ENCODE measurements at regions not wholly inside any gene's neighbourhood (a gene's known extent, or its start where the extent isn't known, plus 50 kb on each side); places are given as distances from the start of the nearest gene placed in this dataset.

DNA sequence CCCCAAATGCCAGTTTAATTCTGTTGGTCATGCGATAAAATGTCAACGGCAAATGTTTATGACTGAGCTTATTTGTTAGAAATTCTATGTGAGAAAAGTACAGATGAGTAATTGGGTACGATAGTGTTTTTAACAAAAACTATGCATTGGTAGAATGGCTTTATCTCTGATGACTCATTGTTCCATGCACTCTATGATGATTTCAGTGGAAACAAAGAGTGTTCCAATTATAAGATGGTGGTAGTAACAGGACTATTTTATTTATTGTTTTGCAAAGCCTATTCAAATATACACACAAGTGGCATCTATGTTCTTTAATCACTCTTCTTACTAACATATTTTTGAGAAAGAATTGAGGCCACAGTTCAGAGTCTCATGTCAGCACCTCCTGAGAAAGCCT lies 353.7 kb upstream of the IRX2 start:
- Histone ChIP-seq H3K27me3 (ENCODE audit: insufficient read depth, low read length) (no peaks in the 10 kb centered on the region), H3K9ac (ENCODE audit: low read length) (no peak overlapping the region), H2AFZ (ENCODE audit: low read depth, low read length, poor library complexity, severe bottlenecking) (no peak overlapping the region), H3K9me2 (ENCODE audit: insufficient read depth) (no peaks in the 10 kb centered on the region), H3K79me2 (ENCODE audit: insufficient read depth, low read length) (no peaks in the 10 kb centered on the region), H3K4me3 (replicated peaks in 1 of 2; ENCODE audit: low read depth in 1 of 2, low read length in 2 of 2) (no peak overlapping the region), H3K27ac (ENCODE audit: low read depth, low read length) (no peak overlapping the region), H3K36me3 (ENCODE audit: control insufficient read depth in 1 of 2, insufficient read depth in 2 of 2, low read length in 2 of 2) (no peaks in the 10 kb centered on the region), H3K9me3 (ENCODE audit: control insufficient read depth in 1 of 2, insufficient read depth in 1 of 2, low read depth in 1 of 2, low read length in 2 of 2) (peaks cover 3 to 14% of the 10 kb centered on the region in 2 experiments; a peak in 2 of 4 replicates), H3K4me2 (ENCODE audit: low read length) (no peak overlapping the region), H4K20me1 (ENCODE audit: insufficient read depth) (no peaks in the 10 kb centered on the region), H3K4me1 (ENCODE audit: control insufficient read depth in 1 of 2, insufficient read depth in 2 of 2, low read length in 2 of 2) (no peaks in the 10 kb centered on the region)
- intact Hi-C loops (cut with micrococcal nuclease), result no loop called here
- BruUV-seq (replicated peaks), result no TSS peak
- ChIA-PET RAD21 (ENCODE audit: low non-redundant PET in 1 of 2, low total read pairs in 2 of 2, uncharacterized antibody in 2 of 2, unreplicated experiment in 2 of 2) (no interaction called here), CTCF (no interaction called here), POLR2A (no interaction called here)
- no peak for ATAC-seq
- DNase-seq (ENCODE audit: low read depth, low spot score), result no peak
- no peak for TF ChIP-seq FOSL1 (IDR thresholded peaks at IDR 0.05; ENCODE audit: low read depth)
- TF ChIP-seq, protein P1, sequence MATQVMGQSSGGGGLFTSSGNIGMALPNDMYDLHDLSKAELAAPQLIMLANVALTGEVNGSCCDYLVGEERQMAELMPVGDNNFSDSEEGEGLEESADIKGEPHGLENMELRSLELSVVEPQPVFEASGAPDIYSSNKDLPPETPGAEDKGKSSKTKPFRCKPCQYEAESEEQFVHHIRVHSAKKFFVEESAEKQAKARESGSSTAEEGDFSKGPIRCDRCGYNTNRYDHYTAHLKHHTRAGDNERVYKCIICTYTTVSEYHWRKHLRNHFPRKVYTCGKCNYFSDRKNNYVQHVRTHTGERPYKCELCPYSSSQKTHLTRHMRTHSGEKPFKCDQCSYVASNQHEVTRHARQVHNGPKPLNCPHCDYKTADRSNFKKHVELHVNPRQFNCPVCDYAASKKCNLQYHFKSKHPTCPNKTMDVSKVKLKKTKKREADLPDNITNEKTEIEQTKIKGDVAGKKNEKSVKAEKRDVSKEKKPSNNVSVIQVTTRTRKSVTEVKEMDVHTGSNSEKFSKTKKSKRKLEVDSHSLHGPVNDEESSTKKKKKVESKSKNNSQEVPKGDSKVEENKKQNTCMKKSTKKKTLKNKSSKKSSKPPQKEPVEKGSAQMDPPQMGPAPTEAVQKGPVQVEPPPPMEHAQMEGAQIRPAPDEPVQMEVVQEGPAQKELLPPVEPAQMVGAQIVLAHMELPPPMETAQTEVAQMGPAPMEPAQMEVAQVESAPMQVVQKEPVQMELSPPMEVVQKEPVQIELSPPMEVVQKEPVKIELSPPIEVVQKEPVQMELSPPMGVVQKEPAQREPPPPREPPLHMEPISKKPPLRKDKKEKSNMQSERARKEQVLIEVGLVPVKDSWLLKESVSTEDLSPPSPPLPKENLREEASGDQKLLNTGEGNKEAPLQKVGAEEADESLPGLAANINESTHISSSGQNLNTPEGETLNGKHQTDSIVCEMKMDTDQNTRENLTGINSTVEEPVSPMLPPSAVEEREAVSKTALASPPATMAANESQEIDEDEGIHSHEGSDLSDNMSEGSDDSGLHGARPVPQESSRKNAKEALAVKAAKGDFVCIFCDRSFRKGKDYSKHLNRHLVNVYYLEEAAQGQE (IDR thresholded peaks at IDR 0.05; ENCODE audit: low read depth), result no peak
- TF ChIP-seq EZH2phosphoT487 (IDR thresholded peaks at IDR 0.05; ENCODE audit: borderline replicate concordance), result no peak
- TF ChIP-seq JUND (IDR thresholded peaks at IDR 0.05), result no peak
- TF ChIP-seq, protein P2, sequence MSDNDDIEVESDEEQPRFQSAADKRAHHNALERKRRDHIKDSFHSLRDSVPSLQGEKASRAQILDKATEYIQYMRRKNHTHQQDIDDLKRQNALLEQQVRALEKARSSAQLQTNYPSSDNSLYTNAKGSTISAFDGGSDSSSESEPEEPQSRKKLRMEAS (IDR thresholded peaks at IDR 0.05), result no peak
- no peak for TF ChIP-seq CEBPB (IDR thresholded peaks at IDR 0.05; ENCODE audit: low read depth)
- TF ChIP-seq POLR2A (IDR thresholded peaks at IDR 0.05; ENCODE audit: borderline replicate concordance, extremely low read depth, insufficient read depth, insufficient read length), result no peak
- no peak for TF ChIP-seq SRF (IDR thresholded peaks at IDR 0.05; ENCODE audit: low read depth)
- TF ChIP-seq ELF1 (IDR thresholded peaks at IDR 0.05; ENCODE audit: borderline replicate concordance, low read depth), result no peak
- TF ChIP-seq RAD21 (IDR thresholded peaks at IDR 0.05; ENCODE audit: low read depth), result no peak
- TF ChIP-seq, protein P3, sequence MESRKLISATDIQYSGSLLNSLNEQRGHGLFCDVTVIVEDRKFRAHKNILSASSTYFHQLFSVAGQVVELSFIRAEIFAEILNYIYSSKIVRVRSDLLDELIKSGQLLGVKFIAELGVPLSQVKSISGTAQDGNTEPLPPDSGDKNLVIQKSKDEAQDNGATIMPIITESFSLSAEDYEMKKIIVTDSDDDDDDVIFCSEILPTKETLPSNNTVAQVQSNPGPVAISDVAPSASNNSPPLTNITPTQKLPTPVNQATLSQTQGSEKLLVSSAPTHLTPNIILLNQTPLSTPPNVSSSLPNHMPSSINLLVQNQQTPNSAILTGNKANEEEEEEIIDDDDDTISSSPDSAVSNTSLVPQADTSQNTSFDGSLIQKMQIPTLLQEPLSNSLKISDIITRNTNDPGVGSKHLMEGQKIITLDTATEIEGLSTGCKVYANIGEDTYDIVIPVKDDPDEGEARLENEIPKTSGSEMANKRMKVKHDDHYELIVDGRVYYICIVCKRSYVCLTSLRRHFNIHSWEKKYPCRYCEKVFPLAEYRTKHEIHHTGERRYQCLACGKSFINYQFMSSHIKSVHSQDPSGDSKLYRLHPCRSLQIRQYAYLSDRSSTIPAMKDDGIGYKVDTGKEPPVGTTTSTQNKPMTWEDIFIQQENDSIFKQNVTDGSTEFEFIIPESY (IDR thresholded peaks at IDR 0.05; ENCODE audit: extremely low read depth, insufficient replicate concordance, low read length), result no peak
- TF ChIP-seq SP1 (IDR thresholded peaks at IDR 0.05; ENCODE audit: low read depth), result no peak
- TF ChIP-seq ZFX (IDR thresholded peaks at IDR 0.05), result no peak
- TF ChIP-seq TCF7L2 (IDR thresholded peaks at IDR 0.05; ENCODE audit: borderline replicate concordance, extremely low read depth, insufficient read depth, insufficient read length), result no peak
- TF ChIP-seq, protein P4, sequence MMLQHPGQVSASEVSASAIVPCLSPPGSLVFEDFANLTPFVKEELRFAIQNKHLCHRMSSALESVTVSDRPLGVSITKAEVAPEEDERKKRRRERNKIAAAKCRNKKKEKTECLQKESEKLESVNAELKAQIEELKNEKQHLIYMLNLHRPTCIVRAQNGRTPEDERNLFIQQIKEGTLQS (IDR thresholded peaks at IDR 0.05), result no peak
- no peak for TF ChIP-seq EGR1 (IDR thresholded peaks at IDR 0.05; ENCODE audit: low read depth)
- TF ChIP-seq ZNF274 (IDR thresholded peaks at IDR 0.05; ENCODE audit: low read depth, low read length), result no peak
- TF ChIP-seq YY1 (IDR thresholded peaks at IDR 0.05; ENCODE audit: extremely low read depth, insufficient replicate concordance, low read depth, low read length), result no peak
- TF ChIP-seq, protein P5, sequence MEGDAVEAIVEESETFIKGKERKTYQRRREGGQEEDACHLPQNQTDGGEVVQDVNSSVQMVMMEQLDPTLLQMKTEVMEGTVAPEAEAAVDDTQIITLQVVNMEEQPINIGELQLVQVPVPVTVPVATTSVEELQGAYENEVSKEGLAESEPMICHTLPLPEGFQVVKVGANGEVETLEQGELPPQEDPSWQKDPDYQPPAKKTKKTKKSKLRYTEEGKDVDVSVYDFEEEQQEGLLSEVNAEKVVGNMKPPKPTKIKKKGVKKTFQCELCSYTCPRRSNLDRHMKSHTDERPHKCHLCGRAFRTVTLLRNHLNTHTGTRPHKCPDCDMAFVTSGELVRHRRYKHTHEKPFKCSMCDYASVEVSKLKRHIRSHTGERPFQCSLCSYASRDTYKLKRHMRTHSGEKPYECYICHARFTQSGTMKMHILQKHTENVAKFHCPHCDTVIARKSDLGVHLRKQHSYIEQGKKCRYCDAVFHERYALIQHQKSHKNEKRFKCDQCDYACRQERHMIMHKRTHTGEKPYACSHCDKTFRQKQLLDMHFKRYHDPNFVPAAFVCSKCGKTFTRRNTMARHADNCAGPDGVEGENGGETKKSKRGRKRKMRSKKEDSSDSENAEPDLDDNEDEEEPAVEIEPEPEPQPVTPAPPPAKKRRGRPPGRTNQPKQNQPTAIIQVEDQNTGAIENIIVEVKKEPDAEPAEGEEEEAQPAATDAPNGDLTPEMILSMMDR (IDR thresholded peaks at IDR 0.05 in 2 of 3, conservative IDR thresholded peaks at IDR 0.05 in 1 of 3; ENCODE audit: borderline replicate concordance in 1 of 3, insufficient read depth in 1 of 3, low read depth in 2 of 3, low read length in 2 of 3), result no peak
- TF ChIP-seq SIN3A (IDR thresholded peaks at IDR 0.05; ENCODE audit: low read depth), result no peak
